Naive thymus-derived CD4-positive, alpha-beta T cell (primary cell): ENCODE measurements at regions not wholly inside any gene's neighbourhood (a gene's known extent, or its start where the extent isn't known, plus 50 kb on each side); places are given as distances from the start of the nearest gene placed in this dataset.

ENCODE experiments used
- ATAC-seq: fragments of 150-1000 bp; cut with Tn5 transposase; 2 replicates; pipeline ENCODE4 v1.10.0; 2021; ENCODE audit warnings: mild to moderate bottlenecking, moderate library complexity
- CTCF ChIA-PET: fragments of 350-600 bp; sonication (Branson Sonifier 250); formaldehyde crosslinking; loops from one replicate; lab custom pipeline; 2021; ENCODE audit warnings: antibody characterized with exemption; lab: Charles Lee
- POLR2A ChIA-PET: fragments of 350-600 bp; sonication (Branson Sonifier 250); formaldehyde crosslinking; loops from one replicate; lab custom pipeline; 2021; ENCODE audit warnings: antibody characterized with exemption, inconsistent platforms; lab: Charles Lee
- DNase-seq, 9 donors: peaks; one replicate each; pipeline versions ENCODE4 v3.0.0 to v3.0.0-alpha.2; 2020 to 2022; ENCODE audit warnings: mixed read lengths in 1 of 9
- H3K27ac ChIP-seq: one replicate; pipeline ENCODE4 v1.7.0; 2013; ENCODE audit warnings: mild to moderate bottlenecking, low read depth, low read length, moderate library complexity
- H3K27me3 ChIP-seq, 2 donors: one replicate each; pipeline ENCODE4 v1.7.0; 2013; ENCODE audit warnings: low read length in 2 of 2, mild to moderate bottlenecking in 2 of 2, moderate library complexity in 2 of 2; ENCODE audit not compliant: control insufficient read depth in 2 of 2, insufficient read depth in 2 of 2
- H3K36me3 ChIP-seq, 3 experiments: 1 replicate in 2 of 3; 2 replicates in 1 of 3; pipeline ENCODE4 v1.7.0; 2013; ENCODE audit warnings: low read length in 3 of 3, mild to moderate bottlenecking in 3 of 3, moderate library complexity in 1 of 3; ENCODE audit not compliant: insufficient read depth in 3 of 3, control insufficient read depth in 2 of 3
- H3K4me1 ChIP-seq, 2 donors: one replicate each; pipeline ENCODE4 v1.7.0; 2013; ENCODE audit warnings: low read length in 2 of 2, mild to moderate bottlenecking in 2 of 2, moderate library complexity in 1 of 2; ENCODE audit not compliant: control insufficient read depth in 2 of 2, insufficient read depth in 2 of 2
- H3K4me3 ChIP-seq: 2 replicates; pipeline ENCODE4 v1.7.0; 2013; ENCODE audit warnings: mild to moderate bottlenecking, low read length
- H3K9me3 ChIP-seq, 3 experiments: 1 replicate in 2 of 3; 2 replicates in 1 of 3; pipeline ENCODE4 v1.7.0; 2013; ENCODE audit warnings: low read length in 3 of 3; ENCODE audit not compliant: control insufficient read depth in 2 of 3
- H3K27ac Mint-ChIP-seq, 9 donors: one replicate each; pipeline ENCODE4 v1.8.0; 2020 to 2022; ENCODE audit warnings: mixed read lengths in 9 of 9, mild to moderate bottlenecking in 8 of 9, moderate library complexity in 5 of 9, inconsistent platforms in 2 of 9
- H3K27me3 Mint-ChIP-seq, 5 donors: one replicate each; pipeline ENCODE4 v1.8.0; 2021 to 2022; ENCODE audit warnings: mixed read lengths in 5 of 5, mild to moderate bottlenecking in 1 of 5
- H3K36me3 Mint-ChIP-seq, 5 donors: one replicate each; pipeline ENCODE4 v1.8.0; 2020 to 2022; ENCODE audit warnings: mixed read lengths in 5 of 5, mild to moderate bottlenecking in 3 of 5, inconsistent platforms in 1 of 5
- H3K4me1 Mint-ChIP-seq, 7 donors: one replicate each; pipeline ENCODE4 v1.8.0; 2020 to 2022; ENCODE audit warnings: mixed read lengths in 7 of 7, mild to moderate bottlenecking in 3 of 7, inconsistent platforms in 1 of 7
- H3K4me3 Mint-ChIP-seq, 10 donors: one replicate each; pipeline ENCODE4 v1.8.0; 2020 to 2022; ENCODE audit warnings: mild to moderate bottlenecking in 10 of 10, mixed read lengths in 10 of 10, moderate library complexity in 6 of 10, inconsistent platforms in 2 of 10
- H3K9me3 Mint-ChIP-seq, 11 donors: one replicate each; pipeline ENCODE4 v1.8.0; 2020 to 2022; ENCODE audit warnings: mixed read lengths in 11 of 11, mild to moderate bottlenecking in 4 of 11, inconsistent platforms in 1 of 11, moderate library complexity in 1 of 11
- intact Hi-C, 2 donors: fragments of 100-400 bp; cut with micrococcal nuclease; formaldehyde crosslinking; loops; one replicate each; pipeline ENCODE4 v1.15.1; 2023

DNA sequence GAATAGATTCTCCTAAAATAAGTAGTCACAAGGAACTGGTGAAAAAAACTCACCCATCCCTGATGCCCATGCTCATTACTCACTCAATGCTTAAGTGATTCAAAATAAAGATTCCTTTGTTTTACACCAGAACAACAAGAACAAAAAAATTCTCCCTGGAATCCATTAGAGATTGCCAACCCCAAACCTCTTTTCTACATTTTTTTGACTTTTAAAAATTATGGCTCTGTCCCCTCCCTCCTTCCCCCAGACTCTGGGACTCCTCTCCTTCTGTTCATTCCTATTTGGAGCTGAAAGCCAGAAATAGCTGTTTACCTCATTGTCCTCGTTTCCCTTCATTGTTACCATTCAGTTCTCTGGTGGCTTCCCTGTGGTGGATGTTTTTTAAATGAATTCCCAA lies 63.2 kb upstream of the FHIP2A start:
- no peak overlapping the region for H3K27ac Mint-ChIP-seq
- Histone ChIP-seq H3K4me3 (no peak overlapping the region), H3K27me3 (no peaks in the 10 kb centered on the region), H3K4me1 (no peaks in the 10 kb centered on the region), H3K36me3 (no peaks in the 10 kb centered on the region), H3K9me3 (no peaks in the 10 kb centered on the region), H3K27ac (no peak overlapping the region)
- no peaks in the 10 kb centered on the region for H3K4me1 Mint-ChIP-seq
- H3K9me3 Mint-ChIP-seq, result no peaks in the 10 kb centered on the region
- ChIA-PET CTCF (no interaction called here), POLR2A (interaction anchor here (0.5 kb wide), 1 partner anchor 282 kb away, joined by 3 read pairs; no protein-coding TSS in a partner anchor)
- H3K4me3 Mint-ChIP-seq, result no peak overlapping the region
- intact Hi-C loops, result no loop called here
- peaks cover 16 to 40% (median 20%) of the 10 kb centered on the region in 5 donors for H3K27me3 Mint-ChIP-seq
- no peak for DNase-seq
- no peak for ATAC-seq
- no peaks in the 10 kb centered on the region for H3K36me3 Mint-ChIP-seq

DNA sequence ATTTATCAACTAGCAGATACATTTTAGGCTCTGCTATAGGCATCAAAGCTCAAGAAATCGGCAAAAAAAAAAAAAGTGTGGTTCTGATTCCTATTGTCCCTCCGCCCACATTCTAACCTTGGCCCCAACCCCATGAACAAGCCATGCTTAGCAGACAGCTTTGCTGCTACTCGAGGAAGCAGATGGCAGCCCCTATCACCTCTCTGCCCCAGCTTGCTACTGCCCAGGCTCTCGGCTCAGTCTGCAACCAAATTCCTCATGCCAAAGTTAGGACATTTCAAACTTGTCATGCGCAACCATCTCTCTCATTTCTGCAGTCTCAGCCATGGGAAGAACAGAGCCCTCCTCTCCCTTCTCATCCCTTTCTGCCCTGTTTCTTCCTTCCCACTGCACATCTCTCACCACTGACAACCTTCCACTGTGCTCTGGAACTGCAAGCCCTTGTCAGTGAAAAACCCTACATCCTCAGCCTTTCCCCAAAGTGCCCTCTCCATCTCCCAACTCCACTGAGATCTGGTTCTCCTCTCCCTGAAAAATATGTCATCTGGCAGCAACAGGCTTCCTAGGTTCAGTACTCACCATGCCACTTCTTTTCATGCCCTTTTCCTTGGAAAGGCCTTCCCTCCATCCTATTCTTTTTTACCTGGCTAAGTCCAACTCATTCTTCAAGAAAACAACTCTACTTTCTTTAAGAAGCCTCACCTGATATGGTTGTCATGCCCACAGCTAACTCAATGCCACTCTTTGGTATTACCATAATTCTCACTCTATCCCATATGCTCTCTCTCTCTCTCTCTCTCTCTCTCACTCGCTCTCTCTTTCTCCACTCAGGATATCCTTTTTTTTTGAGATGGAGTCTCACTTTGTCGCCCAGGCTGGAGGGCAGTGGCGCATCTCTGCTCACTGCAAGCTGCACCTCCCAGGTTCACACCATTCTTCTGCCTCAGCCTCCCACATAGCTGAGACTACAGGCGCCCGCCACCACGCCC lies 60.1 kb upstream of the FHIP2A start:
- CTCF ChIA-PET, result interaction anchor here (0.7 kb wide), 1 partner anchor 11 kb away, joined by 3 read pairs; no protein-coding TSS in a partner anchor
- peaks cover 2 to 13% of the 10 kb centered on the region in 2 donors for H3K27me3 ChIP-seq
- peaks cover 0 to under 1% (median 0%) of the 10 kb centered on the region in 7 donors for H3K4me1 Mint-ChIP-seq
- no peaks in the 10 kb centered on the region for H3K36me3 ChIP-seq
- H3K27ac Mint-ChIP-seq, result no peak overlapping the region
- POLR2A ChIA-PET, result no interaction called here
- H3K4me3 ChIP-seq, result no peak overlapping the region
- no peaks in the 10 kb centered on the region for H3K9me3 ChIP-seq
- intact Hi-C loops, result no loop called here
- no peak for DNase-seq
- ATAC-seq, result no peak
- H3K9me3 Mint-ChIP-seq, result no peaks in the 10 kb centered on the region
- H3K27ac ChIP-seq, result no peak overlapping the region
- no peaks in the 10 kb centered on the region for H3K36me3 Mint-ChIP-seq
- H3K4me3 Mint-ChIP-seq, result no peak overlapping the region
- H3K4me1 ChIP-seq, result no peaks in the 10 kb centered on the region
- peaks cover 34 to 54% (median 39%) of the 10 kb centered on the region in 5 donors for H3K27me3 Mint-ChIP-seq

GRCh38 chr10:114762811-114763210 lies 58.8 kb upstream of the FHIP2A start:
- no peak overlapping the region for H3K27ac ChIP-seq
- DNase-seq, result no peak
- no peaks in the 10 kb centered on the region for H3K9me3 ChIP-seq
- ChIA-PET POLR2A (interaction anchor here (0.7 kb wide), 1 partner anchor 19 kb away, joined by 3 read pairs; no protein-coding TSS in a partner anchor), CTCF (no interaction called here)
- no peak for ATAC-seq
- H3K4me3 ChIP-seq, result no peak overlapping the region
- intact Hi-C loops, result no loop called here
- peaks cover 5 to 10% of the 10 kb centered on the region in 2 donors for H3K4me1 ChIP-seq
- Mint-ChIP-seq H3K4me1 (peaks cover 2 to 10% (median 9%) of the 10 kb centered on the region in 7 donors), H3K27ac (no peak overlapping the region), H3K27me3 (peaks cover 44 to 65% (median 48%) of the 10 kb centered on the region in 5 donors), H3K9me3 (no peaks in the 10 kb centered on the region), H3K4me3 (no peak overlapping the region), H3K36me3 (peaks cover 0 to 3% (median 0%) of the 10 kb centered on the region in 5 donors)
- no peaks in the 10 kb centered on the region for H3K36me3 ChIP-seq
- H3K27me3 ChIP-seq, result peaks cover 2 to 24% of the 10 kb centered on the region in 2 donors

GRCh38 chr10:114764656-114765055 lies 56.9 kb upstream of the FHIP2A start:
- Mint-ChIP-seq H3K4me3 (no peak overlapping the region), H3K36me3 (peaks cover 0 to 3% (median 0%) of the 10 kb centered on the region in 5 donors), H3K4me1 (peaks cover 2 to 19% (median 14%) of the 10 kb centered on the region in 7 donors), H3K9me3 (no peaks in the 10 kb centered on the region), H3K27ac (no peak overlapping the region), H3K27me3 (peaks cover 50 to 75% (median 59%) of the 10 kb centered on the region in 5 donors)
- Histone ChIP-seq H3K36me3 (no peaks in the 10 kb centered on the region), H3K27ac (no peak overlapping the region), H3K9me3 (no peaks in the 10 kb centered on the region), H3K4me3 (no peak overlapping the region), H3K27me3 (peaks cover 2 to 24% of the 10 kb centered on the region in 2 donors), H3K4me1 (peaks cover 5 to 10% of the 10 kb centered on the region in 2 donors)
- ATAC-seq (no peak), DNase-seq (no peak)
- ChIA-PET POLR2A (interaction anchor here (0.6 kb wide), 1 partner anchor 49 kb away, joined by 3 read pairs; no protein-coding TSS in a partner anchor), CTCF (no interaction called here)
- intact Hi-C loops, result no loop called here

GRCh38 chr10:114766470-114766869 lies 55.1 kb upstream of the FHIP2A start:
- no peaks in the 10 kb centered on the region for H3K9me3 Mint-ChIP-seq
- H3K27ac Mint-ChIP-seq, result no peak overlapping the region
- peaks cover 49 to 73% (median 56%) of the 10 kb centered on the region in 5 donors for H3K27me3 Mint-ChIP-seq
- DNase-seq (no peak), ATAC-seq (no peak)
- no peak overlapping the region for H3K27ac ChIP-seq
- intact Hi-C loops, result no loop called here
- H3K36me3 Mint-ChIP-seq, result peaks cover 0 to 3% (median 0%) of the 10 kb centered on the region in 5 donors
- H3K4me1 Mint-ChIP-seq, result peaks cover 7 to 26% (median 14%) of the 10 kb centered on the region in 7 donors
- peaks cover 2 to 24% of the 10 kb centered on the region in 2 donors for H3K27me3 ChIP-seq
- H3K4me3 Mint-ChIP-seq, result peak overlapping the region in 9 of 10 donors; percentile 3 to 76 (median 44)
- no peaks in the 10 kb centered on the region for H3K36me3 ChIP-seq
- ChIA-PET CTCF (no interaction called here), POLR2A (no interaction called here)
- H3K4me3 ChIP-seq, result no peak overlapping the region
- H3K9me3 ChIP-seq, result no peaks in the 10 kb centered on the region
- peaks cover 5 to 10% of the 10 kb centered on the region in 2 donors for H3K4me1 ChIP-seq

DNA sequence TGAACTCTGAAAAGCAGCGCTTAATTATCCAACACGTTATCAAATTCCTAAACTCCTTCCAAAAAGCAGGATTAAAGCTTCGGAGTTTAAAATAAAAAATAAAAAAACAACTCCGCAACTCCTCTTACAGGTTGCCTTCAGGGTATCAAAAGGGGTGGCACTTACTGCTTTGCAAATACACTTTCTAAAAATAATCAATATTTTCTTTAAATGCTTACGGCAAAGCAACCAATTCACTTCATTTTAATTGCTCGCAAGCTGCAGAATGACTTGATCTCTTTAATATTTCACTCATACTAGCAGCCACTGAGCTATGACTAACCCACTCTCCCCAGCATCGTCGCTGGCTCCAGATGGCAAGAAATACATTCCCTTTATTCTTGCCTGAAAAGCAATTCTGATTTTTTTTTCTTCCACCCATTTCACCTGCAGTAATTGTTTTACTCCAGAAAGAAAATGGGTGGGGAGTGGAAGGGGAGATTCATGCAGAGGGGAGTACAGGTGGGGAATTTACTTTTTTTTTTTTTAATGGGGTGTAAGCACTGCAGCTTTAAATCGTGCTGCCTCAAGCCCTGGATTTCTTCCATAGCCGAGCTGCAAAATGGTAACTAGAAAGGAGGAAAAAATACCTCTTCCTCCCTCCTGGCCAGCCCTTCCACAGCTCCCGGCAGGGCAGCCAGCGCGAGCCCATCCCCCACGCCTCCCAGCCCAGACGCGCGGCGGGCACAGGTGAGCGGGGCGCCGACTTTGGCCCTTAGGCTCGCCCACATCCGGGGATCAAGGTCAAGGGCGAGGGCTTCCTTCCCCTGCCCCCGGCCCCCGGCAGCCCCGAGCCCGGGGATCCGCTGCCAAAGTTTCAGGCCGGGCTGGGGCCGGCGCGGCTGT lies 54.2 kb upstream of the FHIP2A start:
- H3K27me3 ChIP-seq, result peaks cover 2 to 24% of the 10 kb centered on the region in 2 donors
- no peaks in the 10 kb centered on the region for H3K9me3 ChIP-seq
- intact Hi-C loops, result no loop called here
- Mint-ChIP-seq H3K4me1 (peaks cover 7 to 26% (median 14%) of the 10 kb centered on the region in 7 donors), H3K9me3 (no peaks in the 10 kb centered on the region), H3K27me3 (peaks cover 40 to 71% (median 49%) of the 10 kb centered on the region in 5 donors), H3K36me3 (peaks cover 0 to 3% (median 0%) of the 10 kb centered on the region in 5 donors), H3K4me3 (peak overlapping the region; percentile 32 to 81 (median 73)), H3K27ac (no peak overlapping the region)
- ChIA-PET POLR2A (no interaction called here), CTCF (interaction anchor here (1.5 kb wide), 1 partner anchor 296 kb away, joined by 3 read pairs; no protein-coding TSS in a partner anchor)
- peak in 5 of 9 donors; percentile 1 to 25 (median 8) for DNase-seq
- H3K4me1 ChIP-seq, result peaks cover 5 to 10% of the 10 kb centered on the region in 2 donors
- peak overlapping the region; percentile 22 for H3K4me3 ChIP-seq
- ATAC-seq, result peak; percentile 45
- no peak overlapping the region for H3K27ac ChIP-seq
- no peaks in the 10 kb centered on the region for H3K36me3 ChIP-seq
